GM23248 (cell line): ENCODE measurements at regions not wholly inside any gene's neighbourhood (a gene's known extent, or its start where the extent isn't known, plus 50 kb on each side); places are given as distances from the start of the nearest gene placed in this dataset.

Experiments
- EZH2 ChIP-seq: fragments of 200-600 bp; sonication (generic); IDR thresholded peaks from 2 replicates; pipeline ENCODE4 v1.6.1; 2018; ENCODE audit warnings: antibody characterized with exemption, mild to moderate bottlenecking; ENCODE audit not compliant: insufficient read depth, poor library complexity, severe bottlenecking
- EZH2phosphoT487 ChIP-seq: fragments of 200-600 bp; sonication (generic); IDR thresholded peaks from 2 replicates; pipeline ENCODE4 v1.6.1; 2018; ENCODE audit warnings: antibody characterized with exemption, moderate library complexity, mild to moderate bottlenecking, low read depth; ENCODE audit not compliant: insufficient read depth

GRCh38 chr14:104390221-104390931, 189.2 kb upstream of the C14orf180 start:
- TF ChIP-seq EZH2phosphoT487 = no peak
- TF ChIP-seq EZH2 = no peak
